GM12872 (cell line): ENCODE measurements at regions not wholly inside any gene's neighbourhood (a gene's known extent, or its start where the extent isn't known, plus 50 kb on each side); places are given as distances from the start of the nearest gene placed in this dataset.

Source experiments
- TF ChIP-seq, protein P1 (sequence below): IDR thresholded peaks from 3 replicates; pipeline ENCODE4 v1.5.1; 2011; ENCODE audit warnings: low read depth, mild to moderate bottlenecking, low read length, moderate library complexity; ENCODE audit not compliant: insufficient read depth

DNA sequence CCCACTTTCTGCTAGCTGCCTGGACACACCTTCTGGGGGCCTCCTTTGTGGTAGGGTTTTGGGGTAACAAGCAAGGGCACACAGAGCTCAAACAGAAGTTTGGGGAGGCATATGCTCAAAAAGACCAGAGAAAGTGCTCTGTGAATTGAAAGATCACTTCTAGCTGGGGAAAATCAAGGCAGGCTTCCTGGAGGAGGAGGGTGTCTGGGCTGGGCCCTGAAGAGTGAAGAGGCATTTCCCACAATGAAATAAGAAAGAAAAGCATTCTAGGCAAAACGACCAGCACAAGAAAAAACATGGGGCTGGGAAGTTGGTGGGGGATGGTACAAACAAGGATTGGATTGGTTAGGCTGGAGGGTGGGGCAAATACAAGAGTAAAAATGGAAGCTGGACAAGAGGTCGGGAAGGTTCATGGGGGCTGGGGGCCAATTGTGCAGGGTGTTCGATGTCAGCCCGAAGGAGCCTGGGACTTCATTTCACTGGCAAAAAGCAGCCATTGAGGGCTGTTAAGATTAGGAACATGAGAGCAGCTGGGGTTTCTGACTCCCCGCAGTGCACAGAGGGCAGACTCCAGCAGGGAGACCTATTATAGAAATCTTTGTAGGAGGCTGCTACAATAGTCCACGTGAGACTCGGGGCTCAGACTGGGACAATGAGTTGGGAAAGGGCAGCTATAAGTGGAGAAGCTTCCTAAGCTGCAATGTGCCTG, 51.5 kb upstream of the CMKLR1 start:
- TF ChIP-seq, protein P1, sequence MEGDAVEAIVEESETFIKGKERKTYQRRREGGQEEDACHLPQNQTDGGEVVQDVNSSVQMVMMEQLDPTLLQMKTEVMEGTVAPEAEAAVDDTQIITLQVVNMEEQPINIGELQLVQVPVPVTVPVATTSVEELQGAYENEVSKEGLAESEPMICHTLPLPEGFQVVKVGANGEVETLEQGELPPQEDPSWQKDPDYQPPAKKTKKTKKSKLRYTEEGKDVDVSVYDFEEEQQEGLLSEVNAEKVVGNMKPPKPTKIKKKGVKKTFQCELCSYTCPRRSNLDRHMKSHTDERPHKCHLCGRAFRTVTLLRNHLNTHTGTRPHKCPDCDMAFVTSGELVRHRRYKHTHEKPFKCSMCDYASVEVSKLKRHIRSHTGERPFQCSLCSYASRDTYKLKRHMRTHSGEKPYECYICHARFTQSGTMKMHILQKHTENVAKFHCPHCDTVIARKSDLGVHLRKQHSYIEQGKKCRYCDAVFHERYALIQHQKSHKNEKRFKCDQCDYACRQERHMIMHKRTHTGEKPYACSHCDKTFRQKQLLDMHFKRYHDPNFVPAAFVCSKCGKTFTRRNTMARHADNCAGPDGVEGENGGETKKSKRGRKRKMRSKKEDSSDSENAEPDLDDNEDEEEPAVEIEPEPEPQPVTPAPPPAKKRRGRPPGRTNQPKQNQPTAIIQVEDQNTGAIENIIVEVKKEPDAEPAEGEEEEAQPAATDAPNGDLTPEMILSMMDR, result no peak

DNA sequence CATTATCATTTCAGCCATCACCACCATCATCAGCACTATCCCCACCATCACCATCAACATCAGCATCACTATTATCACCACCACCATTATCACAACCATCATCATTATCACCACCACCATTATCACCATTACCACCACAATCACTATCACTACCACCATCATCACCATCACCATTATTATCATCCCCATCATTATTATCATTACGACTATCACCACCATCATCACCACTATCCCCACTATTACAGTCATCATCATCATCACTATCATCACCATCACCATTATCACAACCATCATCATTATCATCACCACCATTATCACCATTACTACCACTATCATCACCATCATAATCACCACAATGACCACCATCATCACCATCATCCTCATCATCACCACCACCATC, 50.4 kb upstream of the CMKLR1 start:
- TF ChIP-seq, protein P1, result no peak
